GDM1 (cell line): ENCODE measurements at regions not wholly inside any gene's neighbourhood (a gene's known extent, or its start where the extent isn't known, plus 50 kb on each side); places are given as distances from the start of the nearest gene placed in this dataset.

Source experiments
- DNase-seq: peaks from one replicate; lab custom pipeline; 2025; lab: John Stamatoyannopoulos, UW

DNA sequence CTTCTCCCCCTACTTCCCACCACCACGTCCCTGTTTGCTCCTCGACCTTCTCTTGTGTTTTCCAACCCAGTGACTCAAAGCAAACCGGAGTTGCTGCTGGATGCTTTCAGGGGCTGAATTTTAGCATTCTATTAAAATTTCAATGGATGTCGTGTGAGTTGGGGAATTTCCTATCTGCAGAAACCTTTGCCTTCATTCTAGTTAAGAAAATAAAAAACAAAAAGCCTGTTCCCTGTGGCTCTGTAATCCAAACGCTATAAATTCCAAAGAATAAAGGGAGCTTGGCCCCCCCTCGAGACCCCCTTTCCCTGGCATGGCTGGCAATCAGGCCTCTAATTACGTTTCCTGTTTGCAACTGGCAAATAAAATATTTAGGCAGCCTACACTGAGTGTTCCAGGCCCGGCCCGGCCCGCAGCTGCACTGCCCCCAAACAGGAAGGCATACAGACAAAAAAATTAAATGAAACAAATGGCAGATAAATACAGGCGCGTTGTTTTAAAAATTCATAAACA lies 139.4 kb upstream of the PPP1R26 start:
- no peak for DNase-seq

- no peak for DNase-seq
Observed at GRCh38 chr9:135340726-135341475, 138.7 kb upstream of the PPP1R26 start.

DNA sequence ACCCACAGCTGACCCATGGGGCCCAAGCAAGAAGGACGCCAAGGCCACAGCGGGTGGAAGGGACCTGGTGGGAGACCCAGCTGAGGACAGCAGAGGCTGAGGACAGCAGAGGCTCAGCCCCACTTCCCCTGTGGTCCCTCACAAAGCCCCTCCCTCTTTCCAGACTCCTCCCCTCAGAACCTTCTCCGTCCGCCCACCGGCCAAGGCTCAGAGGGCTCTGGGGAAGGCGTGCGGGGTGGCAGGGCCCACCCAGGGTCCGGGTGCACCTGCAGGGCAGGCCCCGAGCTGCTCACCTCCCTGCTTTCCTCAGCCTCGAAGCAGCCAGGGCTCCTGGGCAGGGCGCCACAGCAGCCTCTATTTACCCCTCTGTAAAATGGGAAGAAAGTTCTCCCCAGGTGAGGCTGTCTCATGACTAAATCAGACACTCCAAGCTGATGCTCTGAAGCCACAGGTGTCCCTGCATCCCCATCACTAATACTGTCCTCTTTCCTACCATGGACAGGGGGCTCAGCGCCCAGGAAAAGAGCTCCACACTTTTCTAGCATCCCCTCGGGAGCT lies 137.9 kb upstream of the PPP1R26 start:
- no peak for DNase-seq

DNA sequence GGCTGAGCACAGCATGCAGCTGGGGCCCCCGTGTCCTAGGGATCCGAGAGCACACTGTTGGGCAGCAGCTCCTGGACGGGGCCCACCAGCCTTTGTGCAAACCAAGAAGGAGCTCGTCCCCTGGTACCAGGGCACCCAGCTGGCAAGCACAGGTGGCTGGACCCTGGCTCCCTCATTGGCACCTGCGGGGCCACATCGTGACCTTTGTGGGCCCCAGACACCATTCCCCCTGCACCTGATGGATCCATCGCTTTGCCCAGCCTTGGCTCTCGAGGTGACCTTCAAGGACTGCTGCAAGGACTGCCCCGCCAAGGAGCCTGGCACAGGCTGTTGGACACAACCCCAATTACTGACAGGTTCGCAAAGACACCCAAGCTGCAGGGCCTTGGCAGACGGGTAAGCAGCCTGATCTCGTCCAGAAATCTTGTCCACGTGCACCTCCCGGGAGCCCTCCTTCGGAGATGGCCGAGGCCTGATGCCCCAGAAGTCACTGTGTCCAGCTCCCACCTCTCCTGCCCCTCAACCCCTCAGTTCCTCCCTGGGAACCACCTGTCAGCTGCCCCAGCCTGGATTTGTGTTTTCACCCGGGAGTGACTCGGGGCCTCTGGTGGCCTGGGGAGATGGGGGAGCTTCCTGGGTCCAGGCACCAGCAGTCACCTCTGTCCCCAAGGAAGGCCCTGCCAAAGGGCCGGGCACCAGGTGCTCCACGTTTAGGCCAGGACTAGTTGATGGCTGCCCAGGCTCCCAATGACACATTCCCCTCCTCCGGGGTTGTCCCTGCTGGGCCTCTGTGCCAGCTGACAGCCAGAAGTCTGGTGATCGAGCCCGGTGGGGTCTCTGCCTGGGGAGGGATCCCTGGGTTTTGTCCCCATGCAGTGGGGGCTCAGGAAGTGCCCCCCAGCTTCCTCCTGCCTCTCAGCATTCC lies 137.1 kb upstream of the PPP1R26 start:
- DNase-seq = no peak

GRCh38 chr9:135343136-135343535 lies 136.4 kb upstream of the PPP1R26 start:
- no peak for DNase-seq

GRCh38 chr9:135343837-135344522 lies 135.6 kb upstream of the PPP1R26 start:
- no peak for DNase-seq

DNA sequence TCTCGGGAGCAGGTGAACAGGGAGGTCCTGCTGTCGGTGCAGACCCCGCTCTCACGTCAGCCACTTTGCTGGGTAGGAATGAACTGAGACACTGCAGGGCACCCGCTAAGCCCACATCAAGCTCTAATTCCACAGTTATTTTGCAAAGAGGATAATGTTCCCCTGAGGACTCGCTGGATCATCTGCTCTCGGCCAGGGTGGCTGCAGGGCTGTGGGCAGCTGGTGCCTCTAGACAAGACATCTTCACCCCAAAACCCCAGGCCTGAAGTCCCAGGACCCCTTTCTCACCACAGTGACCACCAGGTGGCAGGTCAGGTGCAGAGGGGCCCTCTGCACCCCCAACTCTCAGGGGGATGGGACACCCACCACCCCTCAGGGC lies 135.1 kb upstream of the PPP1R26 start:
- no peak for DNase-seq

DNA sequence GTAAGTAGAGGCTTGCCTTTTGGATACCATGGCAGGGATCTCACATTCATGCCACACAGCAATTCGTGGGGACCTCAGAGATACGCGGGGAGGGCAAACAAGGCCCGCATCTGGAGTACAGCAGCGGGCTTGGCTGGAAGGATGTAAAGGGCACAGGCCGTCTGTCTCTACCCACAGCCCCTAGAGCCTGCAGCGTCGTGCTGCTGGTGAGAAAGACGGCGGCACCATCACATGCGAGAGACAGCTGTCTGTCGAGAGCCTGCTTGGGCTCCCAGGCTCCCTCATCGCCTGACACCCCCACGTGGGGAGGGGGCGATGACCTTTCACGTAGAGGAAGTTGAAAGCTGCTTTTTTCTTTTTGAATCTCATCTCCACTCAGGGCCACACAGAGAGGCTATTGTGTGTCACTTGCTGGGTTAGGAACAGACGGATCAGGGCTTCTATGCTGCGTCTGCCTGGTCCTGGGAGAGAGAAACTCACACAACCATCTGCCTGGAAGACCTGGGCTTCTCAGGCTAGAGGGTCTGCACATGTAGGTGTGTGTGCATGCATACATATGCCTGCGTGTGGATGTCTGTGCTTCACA lies 134.6 kb upstream of the PPP1R26 start:
- DNase-seq = no peak

DNA sequence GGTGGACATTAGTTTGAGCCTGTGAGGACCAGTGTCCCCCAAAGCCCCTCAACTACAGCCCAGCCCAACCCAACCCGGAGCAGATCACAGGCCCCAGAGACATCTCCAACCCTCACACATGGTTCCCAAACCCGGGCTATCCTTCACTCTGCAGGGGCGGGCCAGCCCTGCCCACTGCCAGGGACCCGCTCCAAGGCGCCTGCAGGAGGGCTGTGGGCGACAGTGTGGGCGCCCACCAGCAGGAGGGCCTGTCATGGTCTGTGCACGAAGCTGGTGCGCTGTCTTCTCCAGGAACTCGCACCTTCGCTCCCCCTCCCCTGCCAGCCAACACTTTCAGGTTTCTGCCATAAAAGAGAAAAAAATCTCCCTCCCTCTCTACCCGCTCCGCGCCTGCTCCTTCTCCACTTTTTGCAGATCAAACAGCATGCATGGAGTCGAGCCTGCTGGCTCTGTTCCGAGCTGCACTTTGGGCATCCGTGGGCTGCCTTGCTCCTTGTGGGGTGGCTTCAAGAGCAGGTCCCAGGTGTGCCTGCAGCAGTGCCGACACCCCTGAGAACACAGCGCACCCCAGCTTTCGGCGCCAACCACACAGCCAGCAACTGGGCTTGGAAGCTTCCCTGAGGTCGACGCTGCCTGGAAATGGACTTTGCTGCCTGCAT lies 133.7 kb upstream of the PPP1R26 start:
- DNase-seq = no peak

- no peak for DNase-seq
Observed at GRCh38 chr9:135346438-135347050, 133.0 kb upstream of the PPP1R26 start.

DNA sequence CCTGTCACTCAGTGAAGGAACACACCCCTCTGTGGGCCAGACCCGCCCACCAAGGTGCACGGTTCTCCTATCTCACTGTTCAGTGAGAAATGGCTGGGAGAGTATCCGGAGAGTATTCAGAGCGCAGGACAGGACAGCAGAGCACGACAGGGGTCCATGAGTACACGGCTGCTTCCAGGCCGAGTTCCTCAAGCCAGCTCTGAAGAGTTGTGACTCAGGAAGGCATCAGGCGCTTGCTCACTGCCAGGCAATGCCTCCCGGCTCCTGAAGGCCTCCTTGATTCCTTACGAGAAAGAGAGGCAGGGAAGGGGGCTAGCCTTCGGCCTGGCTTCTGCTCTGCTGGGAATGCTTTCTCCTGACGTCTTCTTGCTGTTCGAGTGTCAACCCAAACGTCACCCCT lies 132.1 kb upstream of the PPP1R26 start:
- no peak for DNase-seq

GRCh38 chr9:135348076-135348787 lies 131.3 kb upstream of the PPP1R26 start:
- no peak for DNase-seq

DNA sequence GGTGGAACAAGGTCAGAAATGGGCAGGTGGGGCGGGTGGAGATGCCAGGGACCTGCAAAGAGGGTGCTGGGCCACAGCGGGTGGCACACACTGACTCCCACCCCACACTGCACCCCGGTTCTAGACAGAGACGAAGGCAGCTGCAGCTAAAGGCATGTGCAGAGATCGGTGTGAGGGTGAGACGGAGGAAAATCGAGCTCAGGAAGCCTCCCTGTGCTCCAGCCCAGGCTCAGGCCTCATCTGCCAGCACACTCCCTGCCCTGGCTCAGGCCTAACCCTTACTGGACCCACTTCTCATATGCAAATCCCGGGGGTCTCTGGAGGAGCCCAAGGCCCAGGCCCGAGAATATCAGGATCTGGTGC lies 130.8 kb upstream of the PPP1R26 start:
- no peak for DNase-seq

DNA sequence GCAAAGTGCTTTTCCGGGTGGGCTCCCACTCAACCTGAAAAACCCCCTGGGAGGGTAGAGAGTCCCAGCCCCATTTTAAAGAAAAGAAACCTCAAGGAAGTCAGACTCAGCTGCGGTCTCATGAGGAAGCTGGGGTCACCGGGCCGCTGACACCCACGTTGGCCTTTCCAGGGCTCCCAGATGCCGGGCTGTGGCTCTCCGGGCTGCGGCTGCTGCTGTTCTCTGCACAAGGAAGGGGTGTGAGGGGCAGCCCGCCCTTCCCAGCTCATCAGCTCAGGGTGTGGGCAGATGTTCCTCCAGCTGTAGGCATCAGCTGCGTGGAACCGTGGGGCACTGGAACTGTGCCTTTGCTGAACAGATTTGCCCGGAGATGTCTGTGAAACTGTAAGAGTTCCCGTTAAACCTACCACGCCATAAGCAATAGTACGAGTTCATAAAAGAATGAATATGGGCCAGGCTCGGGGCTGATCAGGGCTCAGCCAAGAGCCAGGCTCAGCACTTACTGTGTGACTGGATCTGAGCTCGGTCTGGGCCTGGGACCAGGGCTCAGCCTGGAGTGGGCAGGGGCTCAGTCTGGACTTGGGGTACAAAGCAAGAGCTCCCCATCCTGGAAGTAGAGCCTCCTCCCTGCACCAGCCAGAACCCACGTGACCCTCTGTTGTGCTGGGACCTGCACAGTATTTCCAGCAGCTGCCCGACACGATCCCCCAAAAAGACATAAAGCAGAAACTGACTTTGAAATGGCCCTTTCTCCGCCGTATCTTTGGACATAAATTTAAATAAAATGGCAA lies 130.2 kb upstream of the PPP1R26 start:
- no peak for DNase-seq

- DNase-seq = no peak
Observed at GRCh38 chr9:135350003-135350315, 129.6 kb upstream of the PPP1R26 start.

DNA sequence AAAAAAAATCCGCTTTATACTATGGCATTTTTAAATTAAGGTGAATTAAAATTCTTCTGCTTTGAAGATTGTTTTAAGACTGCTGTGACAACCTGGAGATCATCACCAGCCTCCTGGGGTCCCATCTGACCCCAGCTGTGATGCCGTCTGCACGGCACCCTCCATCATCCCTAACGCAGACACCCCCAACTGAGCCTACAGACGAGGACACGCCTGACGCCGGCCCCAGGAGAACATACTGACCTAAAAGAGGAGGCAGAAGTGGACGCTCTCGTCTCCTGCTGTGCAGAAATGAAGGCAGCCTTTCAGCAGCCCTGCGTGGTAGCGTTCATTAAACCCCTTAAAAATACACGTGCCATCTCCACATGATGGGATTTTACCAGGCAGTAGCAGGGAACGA lies 125.6 kb upstream of the PPP1R26 start:
- DNase-seq = no peak

DNA sequence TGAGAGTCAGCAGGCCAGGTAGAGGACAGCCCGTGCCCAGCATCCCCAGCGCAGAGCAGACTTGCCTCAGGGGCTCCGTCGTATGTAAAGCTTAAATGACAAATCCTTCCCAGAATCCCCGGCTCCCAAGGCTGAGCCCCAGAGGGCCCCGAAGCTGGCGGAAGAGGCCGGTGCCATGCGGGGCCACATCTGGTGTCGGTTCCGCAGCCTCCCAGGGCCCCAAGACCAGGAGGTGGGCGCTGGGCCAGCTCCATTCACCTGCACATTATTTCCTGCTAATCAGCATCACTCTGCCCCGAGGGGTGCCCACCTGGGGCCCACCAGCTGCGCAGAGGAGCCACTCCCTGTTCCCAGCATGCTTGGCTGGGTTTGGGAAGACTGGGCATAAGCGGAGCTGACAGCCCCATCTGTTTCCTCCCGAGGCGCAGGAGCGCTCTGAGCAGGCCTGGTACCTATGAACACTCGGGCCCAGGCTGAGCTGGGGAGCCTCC lies 124.0 kb upstream of the PPP1R26 start:
- DNase-seq = no peak

- no peak for DNase-seq
Observed at GRCh38 chr9:135356021-135356420, 123.6 kb upstream of the PPP1R26 start.

DNA sequence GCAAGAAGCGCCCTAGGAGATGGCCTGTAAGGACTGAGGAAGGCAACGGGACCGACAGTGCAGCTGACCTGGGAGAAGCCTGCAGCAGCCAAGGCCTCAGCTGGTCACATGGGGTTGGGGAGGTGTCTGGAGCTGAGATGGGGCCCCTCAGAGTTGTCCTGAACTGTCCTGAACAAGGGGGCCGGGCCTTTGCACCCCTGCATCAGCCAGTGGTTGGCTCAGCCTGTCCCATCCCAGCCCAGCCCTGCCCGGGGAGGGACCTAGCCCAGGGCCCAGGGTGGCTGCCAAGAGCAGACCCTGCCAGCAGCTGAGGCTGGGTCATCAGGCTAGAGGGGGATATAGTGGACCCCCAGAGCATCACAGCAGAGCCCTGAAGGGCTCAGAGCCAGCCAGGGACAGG lies 122.8 kb upstream of the PPP1R26 start:
- DNase-seq = no peak
